HFF-Myc (cell line): ENCODE measurements at regions not wholly inside any gene's neighbourhood (a gene's known extent, or its start where the extent isn't known, plus 50 kb on each side); places are given as distances from the start of the nearest gene placed in this dataset.

ENCODE experiments used
- DNase-seq: peaks from one replicate; pipeline ENCODE4 v3.0.0-alpha.2; 2011; ENCODE audit warnings: low read depth; ENCODE audit errors: extremely low read depth
- H3K4me3 ChIP-seq: replicated peaks from 2 replicates; pipeline ENCODE4 v1.5.1; 2011; ENCODE audit warnings: low read depth, mild to moderate bottlenecking, control low read depth, low read length
- CTCF ChIP-seq: IDR thresholded peaks from 2 replicates; pipeline ENCODE4 v1.5.1; 2012; ENCODE audit warnings: mild to moderate bottlenecking, low read depth, low read length, control low read depth; ENCODE audit errors: missing control alignments

- H3K4me3 ChIP-seq, result no peak overlapping the region
- no peak for DNase-seq
- TF ChIP-seq CTCF, result no peak
These were observed 263.1 kb downstream of the ACTR3B start for GRCh38 chr7:153022475-153023193.

GRCh38 chr7:153023194-153023592, 263.6 kb downstream of the ACTR3B start:
- no peak overlapping the region for H3K4me3 ChIP-seq
- DNase-seq, result no peak
- TF ChIP-seq CTCF, result no peak

- TF ChIP-seq CTCF, result no peak
- no peak for DNase-seq
- H3K4me3 ChIP-seq, result no peak overlapping the region
These were observed 267.7 kb downstream of the ACTR3B start for GRCh38 chr7:153027210-153027609.

- H3K4me3 ChIP-seq, result no peak overlapping the region
- TF ChIP-seq CTCF, result no peak
- no peak for DNase-seq
These were observed 268.4 kb downstream of the ACTR3B start for GRCh38 chr7:153027904-153028303.

GRCh38 chr7:153030976-153031375, 271.4 kb downstream of the ACTR3B start:
- no peak for TF ChIP-seq CTCF
- no peak for DNase-seq

GRCh38 chr7:153034791-153035190, 275.2 kb downstream of the ACTR3B start:
- TF ChIP-seq CTCF, result no peak
- no peak for DNase-seq

More at GRCh38 chr7:153030976-153031375, 271.4 kb downstream of the ACTR3B start:
- H3K4me3 ChIP-seq, result no peak overlapping the region

More at GRCh38 chr7:153034791-153035190, 275.2 kb downstream of the ACTR3B start:
- no peak overlapping the region for H3K4me3 ChIP-seq
